HG02759 (cell line): ENCODE measurements at regions not wholly inside any gene's neighbourhood (a gene's known extent, or its start where the extent isn't known, plus 50 kb on each side); places are given as distances from the start of the nearest gene placed in this dataset.
"Not testable (repeated sequence)": the region's sequence is repeated elsewhere in the genome, so short reads cannot be mapped to it uniquely, and the experiment has no call there.

Source experiments
- ATAC-seq: cut with Tn5 transposase; IDR thresholded peaks from one replicate; pipeline ENCODE4 v1.9.1; 2021; ENCODE audit warnings: mild to moderate bottlenecking, moderate library complexity; ENCODE audit not compliant: unreplicated experiment

DNA sequence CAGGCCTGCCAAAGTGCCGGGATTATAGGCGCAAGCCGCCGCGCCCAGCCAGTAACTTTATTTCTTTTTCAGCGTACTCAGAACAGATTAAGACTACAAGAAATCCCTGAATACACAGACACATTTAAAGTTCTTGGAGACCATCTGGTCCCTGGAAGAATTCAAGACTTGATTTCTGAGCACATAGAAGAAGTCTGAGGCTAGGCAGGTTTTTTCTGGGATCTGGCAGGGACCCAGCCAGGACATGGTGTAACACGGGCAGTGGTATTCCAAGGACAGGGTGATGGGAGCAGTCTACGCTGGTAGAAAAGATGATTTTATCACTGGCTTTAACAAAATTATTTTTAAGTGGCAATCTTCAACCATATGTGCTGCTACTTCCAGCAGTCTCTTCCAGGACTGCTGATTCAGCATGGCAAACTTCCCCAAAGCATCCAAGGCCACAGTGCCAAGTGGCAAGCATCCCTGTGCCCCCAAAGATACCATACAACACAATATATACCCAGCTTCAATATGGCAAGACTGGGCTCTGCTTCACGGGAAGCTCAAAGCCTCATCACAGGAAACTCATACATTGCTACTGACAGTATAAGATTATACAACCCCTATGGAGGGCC lies 105.2 kb upstream of the OR5AK2 start:
- no peak for ATAC-seq

DNA sequence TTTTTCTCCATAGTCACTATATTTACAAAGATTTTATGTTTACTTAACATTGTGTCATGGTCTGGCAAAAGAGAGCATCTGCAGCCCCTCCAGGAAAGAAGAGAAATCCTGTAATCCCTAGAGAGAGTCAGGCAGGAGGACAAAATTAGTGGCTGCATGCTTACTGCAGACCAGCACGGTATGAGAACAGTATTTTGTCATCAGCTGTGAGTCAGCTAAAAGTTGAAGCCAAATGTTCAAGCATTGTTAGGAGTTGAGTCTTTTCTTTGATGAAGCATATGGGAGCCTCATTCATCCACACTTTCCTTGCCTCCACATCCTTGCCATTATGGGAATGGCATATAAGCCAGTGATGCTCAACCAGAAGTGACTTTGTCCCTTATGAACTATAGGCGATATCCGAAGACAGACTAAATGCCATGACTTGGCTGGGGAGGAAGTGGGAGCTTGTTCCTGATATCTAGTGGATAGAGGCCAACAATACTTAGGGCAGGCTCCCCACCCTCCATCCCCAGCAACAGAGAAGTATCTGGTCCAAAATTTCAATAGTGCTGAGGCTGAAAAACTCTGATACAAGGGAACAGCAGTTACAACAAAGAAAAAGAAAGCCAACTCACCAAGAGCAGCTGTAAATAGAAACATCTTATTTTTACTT lies 112.0 kb upstream of the OR5AK2 start:
- no peak for ATAC-seq

DNA sequence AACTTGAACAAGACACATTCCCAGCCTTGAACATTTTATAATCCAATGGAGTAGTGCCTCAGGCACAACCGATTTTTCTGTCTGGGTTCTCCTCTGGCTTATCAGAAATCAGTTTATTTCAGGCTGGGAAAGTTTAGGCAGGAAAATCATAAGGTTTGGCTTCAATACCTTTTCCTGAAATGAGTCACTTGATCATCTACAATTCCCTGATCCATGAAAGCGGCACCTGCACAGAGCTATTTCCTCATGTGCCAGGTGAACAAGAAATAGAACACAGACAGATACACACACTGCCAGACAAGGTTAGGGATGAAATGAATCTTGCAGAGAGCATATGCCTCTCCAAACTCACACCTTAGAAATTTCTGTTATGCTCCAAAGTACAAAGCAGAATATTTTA lies 106.7 kb upstream of the OR9G4 start:
- ATAC-seq, result no peak

DNA sequence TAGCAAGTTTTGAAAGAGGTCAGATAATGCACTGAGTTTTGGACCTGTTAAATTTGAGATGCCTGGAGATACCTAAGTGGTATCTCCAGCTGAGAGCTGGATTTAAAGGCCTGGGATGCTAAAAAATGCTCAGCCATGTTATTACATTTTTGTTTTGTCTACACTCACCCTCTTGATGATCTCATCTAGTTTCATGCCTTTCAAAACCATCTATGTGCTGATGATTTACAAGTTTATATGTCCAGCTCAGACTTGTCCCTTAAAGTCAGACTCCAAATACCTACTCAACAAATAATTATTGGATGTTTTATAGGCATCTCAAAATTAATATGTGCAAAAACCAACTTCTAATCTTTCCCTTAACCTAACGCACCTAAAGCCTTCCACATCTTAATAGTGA lies 103.6 kb upstream of the OR9G4 start:
- no peak for ATAC-seq

DNA sequence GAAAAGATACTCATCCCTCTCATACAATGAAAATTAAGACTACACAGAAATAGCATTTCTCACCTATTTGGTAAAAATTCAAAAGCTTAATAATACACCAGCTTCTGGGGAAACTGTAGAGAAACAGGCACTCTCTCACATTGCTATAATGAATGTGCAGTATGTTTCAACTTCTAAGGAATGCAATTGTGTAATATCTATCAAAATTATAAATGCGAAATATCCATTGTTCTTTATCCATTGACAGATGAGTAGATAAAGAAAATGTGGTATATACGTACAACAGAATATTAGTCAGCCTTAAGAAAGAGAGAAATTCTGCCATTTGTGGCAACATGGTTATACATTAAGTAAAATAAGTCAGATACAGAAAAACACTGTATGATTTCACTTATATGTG lies 101.4 kb upstream of the OR9G4 start:
- ATAC-seq, result no peak

DNA sequence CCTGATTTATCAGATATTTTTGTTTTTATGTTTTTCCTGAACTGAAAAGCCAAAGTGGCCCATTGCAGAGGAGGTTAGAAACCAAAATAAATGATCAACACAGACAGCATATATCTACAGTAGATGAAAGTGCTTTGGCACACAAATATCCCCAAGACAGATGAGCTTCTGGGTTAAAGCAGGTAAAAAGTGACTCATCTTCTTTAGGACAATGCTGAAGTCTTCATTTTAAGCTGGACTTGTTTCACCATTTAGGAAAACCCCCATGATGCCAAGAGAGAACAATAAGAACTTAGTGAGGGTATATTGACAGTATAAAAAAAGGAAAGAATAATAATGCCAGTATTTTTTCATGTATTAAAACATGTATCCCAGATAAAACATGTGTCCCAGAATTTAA lies 100.8 kb upstream of the OR9G4 start:
- ATAC-seq, result no peak

DNA sequence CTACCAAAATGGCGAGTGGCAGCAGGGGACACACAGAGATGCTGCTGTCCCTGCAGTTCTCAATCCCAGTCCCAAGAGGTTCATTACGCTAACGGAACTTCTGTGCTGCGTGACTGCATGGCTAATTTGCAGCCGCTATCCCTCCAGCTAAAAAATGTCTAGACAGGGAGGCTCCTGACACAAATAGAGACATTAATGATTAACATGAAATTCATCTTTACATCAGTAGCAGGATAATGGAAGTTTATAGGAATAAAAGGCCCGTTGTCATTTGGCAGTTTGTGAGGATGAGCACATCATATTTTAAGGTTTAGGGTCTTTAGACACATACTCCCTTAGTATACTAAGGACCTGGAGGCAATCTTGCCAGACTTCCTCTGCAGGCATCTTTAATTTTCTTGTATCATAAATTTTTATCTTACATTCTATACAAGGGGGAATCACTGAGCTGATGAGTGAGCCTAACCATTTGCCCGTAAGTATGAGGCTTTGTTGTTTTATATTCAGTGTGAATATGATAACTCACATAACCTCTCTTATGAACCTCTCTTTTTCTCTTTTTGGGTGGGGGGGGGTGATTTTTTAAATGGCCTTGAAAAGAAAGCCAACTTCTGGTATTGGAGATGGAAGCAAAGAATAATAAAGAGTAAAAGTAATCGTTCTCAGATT lies 99.8 kb upstream of the OR9G4 start:
- no peak for ATAC-seq

DNA sequence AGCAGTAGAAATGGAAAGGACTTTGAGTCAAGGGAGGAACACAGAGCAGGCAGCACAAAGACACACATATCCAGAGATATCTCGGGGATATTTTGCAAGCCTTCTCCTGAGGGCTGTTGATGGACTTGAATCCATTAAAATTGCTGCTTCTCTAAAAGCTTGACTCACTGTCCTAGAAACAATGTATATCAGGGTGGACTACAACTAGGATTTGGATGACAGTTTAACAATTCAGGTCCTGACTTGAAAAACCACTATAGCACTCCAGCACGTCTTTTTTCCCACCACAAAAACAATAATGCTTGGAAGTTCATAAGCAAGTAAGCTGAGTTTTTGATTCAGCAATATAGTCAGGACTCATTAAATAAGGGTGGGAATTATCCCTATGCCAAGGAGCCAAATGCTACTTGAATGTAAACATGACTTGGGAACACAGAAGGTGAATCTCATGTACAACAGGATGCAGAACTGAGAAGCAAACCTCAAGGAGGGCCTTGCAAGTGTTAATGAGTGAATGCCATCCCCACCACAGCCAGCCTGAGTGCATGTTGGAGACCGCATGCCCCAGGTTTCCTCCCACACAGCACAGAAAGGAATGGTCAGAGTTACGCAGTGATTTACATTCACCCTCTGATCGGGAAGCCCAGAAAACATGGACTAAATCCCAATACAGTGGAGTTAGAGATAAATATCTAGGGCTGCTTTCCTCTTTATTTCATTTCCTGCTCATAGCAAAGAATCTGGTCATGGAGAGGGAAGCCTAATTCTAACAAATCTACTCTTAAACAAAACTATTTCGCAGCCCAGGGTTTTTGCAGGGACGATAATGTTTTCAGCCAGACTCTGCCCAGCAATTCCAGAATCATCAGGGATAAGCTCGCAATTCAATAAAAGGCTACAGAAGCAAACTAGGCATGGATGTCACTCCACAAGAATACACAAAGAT lies 98.4 kb upstream of the OR9G4 start:
- ATAC-seq, result no peak

DNA sequence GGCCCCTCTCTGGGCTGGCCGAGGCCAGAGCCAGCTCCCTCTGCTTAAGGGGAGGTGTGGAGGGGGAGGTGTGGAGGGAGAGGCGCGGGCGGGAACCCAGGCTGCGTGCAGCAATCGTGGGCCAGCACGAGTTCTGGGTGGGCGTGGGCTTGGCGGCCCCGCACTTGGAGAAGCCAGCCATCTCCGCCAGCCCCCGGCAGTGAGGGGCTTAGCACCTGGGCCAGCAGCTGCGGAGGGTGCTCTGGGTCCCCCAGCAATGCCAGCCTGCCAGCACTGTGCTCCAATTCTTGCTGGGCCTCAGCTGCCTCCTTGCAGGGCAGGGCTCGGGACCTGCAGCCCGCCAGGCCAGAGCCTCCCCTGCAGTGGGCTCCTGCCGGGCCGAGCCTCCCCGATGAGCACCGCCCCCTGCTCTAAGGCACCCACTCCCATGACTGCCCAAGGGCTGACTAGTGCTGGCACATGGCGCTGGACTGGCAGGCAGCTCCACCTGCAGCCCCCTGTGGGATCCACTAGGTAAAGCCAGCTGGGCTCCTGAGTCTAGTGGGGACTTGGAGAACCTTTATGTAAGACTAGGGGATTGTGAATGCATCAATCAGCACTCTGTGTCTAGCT lies 96.7 kb upstream of the OR9G4 start:
- no peak for ATAC-seq

DNA sequence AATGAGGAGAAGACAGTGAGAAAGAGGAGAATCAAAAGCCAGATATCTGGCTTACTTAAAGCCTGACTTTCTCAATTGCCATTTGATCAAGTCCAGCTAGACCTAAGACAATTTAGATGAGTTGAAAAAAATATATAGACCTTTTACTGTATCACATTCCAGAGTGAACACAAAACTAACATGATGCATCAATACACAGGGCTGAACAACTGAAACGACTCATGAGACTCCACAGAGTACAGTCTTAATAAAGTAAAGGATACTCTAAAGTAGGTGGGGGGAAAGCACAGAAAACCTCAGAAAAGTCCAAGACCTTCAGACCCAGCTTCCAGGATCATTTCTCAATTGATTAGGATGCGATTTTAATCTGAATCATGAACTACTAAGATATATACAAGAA lies 95.3 kb upstream of the OR9G4 start:
- no peak for ATAC-seq

DNA sequence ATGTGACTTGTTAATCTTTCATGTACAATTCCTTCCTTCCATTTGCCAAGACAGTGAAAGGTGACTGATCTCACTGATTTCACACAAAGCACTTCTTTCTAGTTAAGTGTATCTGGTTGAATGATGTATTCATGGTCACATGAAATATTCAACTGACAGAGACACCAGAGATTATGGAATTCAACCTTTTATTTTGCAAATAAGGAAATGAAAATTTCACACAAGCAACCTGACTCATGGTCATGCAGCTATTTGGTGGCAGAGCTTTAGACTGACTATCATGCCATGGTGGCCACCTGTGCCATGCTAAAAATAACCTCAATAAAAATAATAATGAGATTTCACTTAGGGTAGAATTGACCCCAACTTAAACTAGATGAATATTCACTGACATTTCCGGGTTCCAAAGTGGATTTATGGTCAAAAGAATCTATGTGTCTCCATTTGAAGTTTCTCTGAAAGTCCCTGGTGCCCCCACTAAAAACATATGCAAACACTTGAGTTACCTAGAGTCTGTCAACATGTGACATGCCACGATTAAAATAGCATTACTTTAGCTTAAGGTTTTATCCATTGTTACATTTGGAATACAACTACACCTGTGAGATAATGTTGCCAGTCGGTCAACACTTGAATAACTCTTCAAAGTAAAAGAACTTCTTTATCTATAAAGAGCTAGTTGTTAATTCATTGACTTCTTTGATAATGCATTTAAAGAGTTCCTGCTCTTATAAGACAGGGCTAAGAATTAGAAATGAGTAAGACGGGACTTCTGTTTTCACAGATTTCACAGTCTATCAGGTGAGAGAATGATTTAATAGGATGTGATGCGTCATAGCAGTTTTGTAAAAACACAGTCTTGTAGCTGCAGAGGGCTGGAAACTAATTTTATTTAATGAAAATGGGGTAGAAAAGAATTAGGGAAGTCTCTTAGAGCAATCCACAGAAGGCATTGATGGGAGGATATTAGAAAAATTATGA lies 94.6 kb upstream of the OR9G4 start:
- ATAC-seq, result no peak

DNA sequence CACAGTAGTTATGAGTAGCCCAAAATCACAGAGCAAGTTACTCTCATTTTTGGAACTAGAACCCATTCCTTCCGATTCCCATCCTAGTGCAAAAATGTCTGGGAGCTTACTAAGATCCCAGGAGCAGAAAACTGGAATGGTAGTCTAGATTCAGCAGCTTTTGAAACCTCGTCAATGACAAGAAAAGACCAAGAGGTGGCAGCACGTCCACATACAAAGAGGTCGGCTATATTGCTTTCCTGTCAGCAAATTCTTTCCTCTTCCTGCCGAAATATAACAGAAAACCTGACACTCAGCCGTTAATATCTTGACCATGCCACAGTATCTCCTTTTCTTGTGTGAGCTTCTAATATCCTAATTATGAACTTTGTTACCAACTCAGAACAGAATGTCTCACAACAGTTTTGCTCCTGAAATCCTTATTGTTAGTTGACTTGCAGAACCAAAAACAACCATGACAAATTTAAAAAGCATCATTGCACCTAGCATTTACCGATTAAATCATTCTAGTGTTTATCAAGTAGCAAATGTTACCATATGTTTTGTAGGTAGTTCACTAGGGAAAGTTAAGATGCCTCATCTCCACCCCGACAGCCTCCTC lies 92.8 kb upstream of the OR9G4 start:
- peak; percentile 74 for ATAC-seq

DNA sequence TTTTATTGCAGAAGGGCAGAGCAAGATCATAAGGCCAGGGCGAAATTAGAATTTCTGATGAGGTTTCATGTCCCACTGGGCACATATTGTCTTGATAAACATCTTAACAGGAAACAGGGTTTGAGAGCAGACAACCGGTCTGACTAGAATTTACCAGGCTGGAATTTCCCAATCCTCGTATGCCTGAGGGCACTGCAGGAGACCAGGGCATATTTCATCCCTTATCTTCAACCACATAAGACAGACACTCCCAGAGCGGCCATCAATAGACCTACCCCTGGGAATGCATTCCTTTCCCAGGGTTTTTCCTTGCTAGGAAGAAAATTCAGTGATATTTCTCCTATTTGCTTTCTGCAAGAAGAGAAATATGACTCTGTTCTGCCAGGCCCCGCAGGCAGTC lies 78.9 kb upstream of the OR9G4 start:
- not testable (repeated sequence) for ATAC-seq

DNA sequence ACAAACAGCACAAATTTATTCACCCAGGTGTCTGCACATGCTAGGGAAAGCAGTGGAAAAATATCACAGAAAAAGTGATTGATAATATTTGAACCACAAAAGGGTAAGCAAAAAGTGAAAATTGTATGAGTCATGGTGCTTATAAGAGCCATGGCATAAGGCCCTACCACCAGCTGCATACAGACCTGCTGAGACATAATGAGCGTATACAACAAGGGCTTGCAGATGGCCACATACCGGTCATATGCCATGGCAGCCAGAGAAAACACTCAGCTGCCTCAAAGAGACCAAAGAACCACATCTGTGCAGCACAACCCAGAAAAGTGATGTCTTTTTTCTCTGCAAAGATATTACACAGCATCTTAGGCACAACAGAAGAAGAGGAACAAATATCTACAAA lies 71.4 kb upstream of the OR9G4 start:
- ATAC-seq, result no peak

DNA sequence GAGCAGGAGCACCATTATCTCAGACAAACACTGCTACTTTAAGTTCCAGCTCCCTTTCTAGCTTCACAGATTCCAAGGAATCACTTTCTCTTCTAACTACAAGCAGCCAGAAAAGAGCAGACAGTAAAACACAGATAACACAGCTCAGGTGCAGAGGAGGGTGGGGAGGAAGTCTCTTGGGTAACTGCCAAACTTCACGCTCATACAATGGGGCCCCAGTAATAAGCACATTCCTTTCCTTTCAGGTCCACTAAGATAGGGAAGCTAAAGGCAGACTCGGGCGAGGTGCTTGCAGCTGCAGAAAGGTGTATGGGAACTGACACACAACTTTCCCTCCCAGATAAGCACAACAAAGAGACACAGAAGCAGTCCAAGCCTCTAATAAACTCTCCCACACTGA lies 69.2 kb upstream of the OR9G4 start:
- ATAC-seq, result no peak

DNA sequence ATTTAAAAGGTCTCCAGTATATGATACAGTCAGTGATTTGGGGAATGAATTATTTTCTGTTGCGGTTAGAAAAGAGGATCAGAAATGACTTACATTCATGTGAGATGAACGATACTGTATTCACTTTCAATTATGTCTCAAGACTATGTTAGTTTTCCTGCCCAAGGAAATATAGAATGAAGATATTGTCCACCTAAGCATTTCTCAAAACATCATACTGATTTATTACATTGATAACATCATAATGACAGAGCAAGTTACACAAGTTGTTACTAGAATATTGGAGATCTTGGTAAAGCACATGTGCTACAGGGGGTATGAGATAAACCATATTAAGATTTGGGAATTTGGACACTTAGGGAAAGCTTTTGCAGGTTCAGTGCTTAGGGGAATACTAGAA lies 67.8 kb upstream of the OR9G4 start:
- no peak for ATAC-seq

DNA sequence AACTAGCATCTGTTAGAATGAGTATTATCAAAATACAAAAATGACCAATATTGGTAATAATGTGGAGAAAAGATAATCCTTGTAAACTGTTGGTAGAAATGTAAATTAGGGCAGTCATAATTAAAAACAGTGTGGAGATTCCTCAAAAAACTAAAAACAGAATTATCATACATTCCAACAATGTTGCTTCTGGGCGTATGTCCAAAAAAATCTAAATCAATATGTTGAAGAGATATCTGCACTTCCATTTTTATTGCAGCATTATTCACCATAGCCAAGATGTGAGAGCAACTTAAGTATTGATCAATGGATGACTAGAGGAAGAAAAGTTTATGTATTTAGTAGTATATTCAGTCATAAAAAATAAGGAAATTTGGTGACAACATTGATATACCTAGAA lies 59.8 kb upstream of the OR9G4 start:
- ATAC-seq, result no peak

DNA sequence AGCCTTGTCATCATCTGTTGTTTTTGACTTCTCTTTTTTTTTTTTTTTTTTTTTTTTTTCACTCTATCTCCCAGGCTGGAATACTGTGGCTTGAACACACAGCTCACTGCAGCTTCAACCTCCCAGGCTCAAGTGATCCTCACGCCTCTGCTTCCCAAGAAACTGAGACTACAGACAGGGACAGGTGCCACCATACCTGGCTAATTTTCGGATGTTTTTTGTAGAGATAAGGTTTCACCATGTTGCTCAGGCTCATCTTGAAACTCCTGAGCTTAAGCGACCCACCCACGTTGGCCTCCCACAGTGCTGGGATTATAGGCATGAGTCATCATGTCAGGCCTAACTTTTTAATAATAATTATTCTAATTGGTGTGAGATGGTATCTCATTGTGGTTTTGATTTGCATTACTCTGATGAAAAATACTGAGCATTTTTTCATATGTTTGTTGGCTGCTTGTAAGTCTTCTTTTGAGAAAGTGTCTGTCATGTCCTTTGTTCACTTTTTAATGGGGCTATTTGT lies 51.3 kb upstream of the OR9G4 start:
- no peak for ATAC-seq
